ENCODE measurements at regions not wholly inside any gene's neighbourhood (a gene's known extent, or its start where the extent isn't known, plus 50 kb on each side); places are given as distances from the start of the nearest gene placed in this dataset.

- no peaks in the 10 kb centered on the region for H3K4me1 Mint-ChIP-seq
Measured at GRCh38 chr7:41336455-41336952, 366.4 kb downstream of the INHBA start.

GRCh38 chr7:41334071-41334862 is 368.6 kb downstream of the INHBA start:
- no peaks in the 10 kb centered on the region for H3K4me1 ChIP-seq
- no peaks in the 10 kb centered on the region for H3K36me3 Mint-ChIP-seq
- H3K4me1 Mint-ChIP-seq = no peaks in the 10 kb centered on the region
- no peaks in the 10 kb centered on the region for H3K27me3 ChIP-seq
- H3K27ac ChIP-seq = no peak overlapping the region
- DNase-seq (ENCODE audit: low spot score) = no peak
- peaks cover 2% of the 10 kb centered on the region for H3K27me3 Mint-ChIP-seq (ENCODE audit: insufficient read depth, low read depth)
- H3K9me3 Mint-ChIP-seq = no peaks in the 10 kb centered on the region
- H3K79me2 ChIP-seq (ENCODE audit: low read depth) = no peaks in the 10 kb centered on the region
- no peak overlapping the region for H3K9ac ChIP-seq
- H3K4me2 ChIP-seq = no peak overlapping the region
- H4K20me1 ChIP-seq (ENCODE audit: low read depth) = no peaks in the 10 kb centered on the region
- H3K4me3 Mint-ChIP-seq = no peak overlapping the region
- H3F3A ChIP-seq (ENCODE audit: low read depth) = no peaks in the 10 kb centered on the region
- H3K9me3 ChIP-seq (ENCODE audit: low read depth) = no peaks in the 10 kb centered on the region
- H3K36me3 ChIP-seq = no peaks in the 10 kb centered on the region
- no peak overlapping the region for H2AFZ ChIP-seq (replicated peaks)
- no peak overlapping the region for H3K4me3 ChIP-seq
- TF ChIP-seq EZH2 (IDR thresholded peaks at IDR 0.05) (no peak), CTCF (IDR thresholded peaks at IDR 0.05) (no peak), EZH2phosphoT487 (IDR thresholded peaks at IDR 0.05) (no peak)
- no peak overlapping the region for H3K27ac Mint-ChIP-seq

More at GRCh38 chr7:41336455-41336952, 366.4 kb downstream of the INHBA start:
- peaks cover 2% of the 10 kb centered on the region for H3K27me3 Mint-ChIP-seq (ENCODE audit: insufficient read depth, low read depth)
- Histone ChIP-seq H3K4me1 (no peaks in the 10 kb centered on the region), H2AFZ (replicated peaks) (no peak overlapping the region), H3K79me2 (ENCODE audit: low read depth) (no peaks in the 10 kb centered on the region), H3K4me2 (no peak overlapping the region), H3K27me3 (no peaks in the 10 kb centered on the region), H4K20me1 (ENCODE audit: low read depth) (no peaks in the 10 kb centered on the region), H3K9ac (no peak overlapping the region), H3K4me3 (no peak overlapping the region), H3K9me3 (ENCODE audit: low read depth) (no peaks in the 10 kb centered on the region), H3K36me3 (no peaks in the 10 kb centered on the region), H3K27ac (no peak overlapping the region), H3F3A (ENCODE audit: low read depth) (no peaks in the 10 kb centered on the region)
- H3K9me3 Mint-ChIP-seq = no peaks in the 10 kb centered on the region
- H3K4me3 Mint-ChIP-seq = no peak overlapping the region
- H3K27ac Mint-ChIP-seq = no peak overlapping the region
- TF ChIP-seq EZH2phosphoT487 (IDR thresholded peaks at IDR 0.05) (no peak), CTCF (IDR thresholded peaks at IDR 0.05) (no peak), EZH2 (IDR thresholded peaks at IDR 0.05) (no peak)
- DNase-seq (ENCODE audit: low spot score) = no peak
- no peaks in the 10 kb centered on the region for H3K36me3 Mint-ChIP-seq

- H4K20me1 ChIP-seq (ENCODE audit: low read depth) = no peaks in the 10 kb centered on the region
- H3K4me2 ChIP-seq = no peak overlapping the region
- DNase-seq (ENCODE audit: low spot score) = no peak
- no peaks in the 10 kb centered on the region for H3K9me3 Mint-ChIP-seq
- H3K9me3 ChIP-seq (ENCODE audit: low read depth) = no peaks in the 10 kb centered on the region
- no peaks in the 10 kb centered on the region for H3F3A ChIP-seq (ENCODE audit: low read depth)
- H3K4me1 Mint-ChIP-seq = no peaks in the 10 kb centered on the region
- H3K79me2 ChIP-seq (ENCODE audit: low read depth) = no peaks in the 10 kb centered on the region
- no peak overlapping the region for H3K27ac Mint-ChIP-seq
- H2AFZ ChIP-seq (replicated peaks) = no peak overlapping the region
- no peak overlapping the region for H3K4me3 Mint-ChIP-seq
- no peaks in the 10 kb centered on the region for H3K36me3 ChIP-seq
- H3K27me3 ChIP-seq = no peaks in the 10 kb centered on the region
- no peak overlapping the region for H3K27ac ChIP-seq
- H3K27me3 Mint-ChIP-seq (ENCODE audit: insufficient read depth, low read depth) = peaks cover 2% of the 10 kb centered on the region
- no peak overlapping the region for H3K9ac ChIP-seq
- H3K4me1 ChIP-seq = no peaks in the 10 kb centered on the region
- no peak overlapping the region for H3K4me3 ChIP-seq
- no peaks in the 10 kb centered on the region for H3K36me3 Mint-ChIP-seq
- TF ChIP-seq EZH2 (IDR thresholded peaks at IDR 0.05) = no peak
- TF ChIP-seq EZH2phosphoT487 (IDR thresholded peaks at IDR 0.05) = no peak
- TF ChIP-seq CTCF (IDR thresholded peaks at IDR 0.05) = no peak
Measured at GRCh38 chr7:41333511-41333910, 369.4 kb downstream of the INHBA start.

Data from neural progenitor cell (in vitro differentiated cells).